C4-2B (cell line): ENCODE measurements at regions not wholly inside any gene's neighbourhood (a gene's known extent, or its start where the extent isn't known, plus 50 kb on each side); places are given as distances from the start of the nearest gene placed in this dataset.
"Not testable (repeated sequence)": the region's sequence is repeated elsewhere in the genome, so short reads cannot be mapped to it uniquely, and the experiment has no call there.

Experiments used
- CTCF ChIP-seq: fragments of 450-650 bp; conservative IDR thresholded peaks from 2 replicates; pipeline ENCODE4 v1.5.1; 2017; ENCODE audit warnings: mild to moderate bottlenecking
- ZFX ChIP-seq: fragments of 450-650 bp; IDR thresholded peaks from 2 replicates; pipeline ENCODE4 v1.6.1; 2017

GRCh38 chr6:43997990-43998585 lies 129.2 kb downstream of the MRPL14 start:
- not testable (repeated sequence) for TF ChIP-seq CTCF, ZFX
